Effector memory CD8-positive, alpha-beta T cell (primary cell): ENCODE measurements at regions not wholly inside any gene's neighbourhood (a gene's known extent, or its start where the extent isn't known, plus 50 kb on each side); places are given as distances from the start of the nearest gene placed in this dataset.

Source experiments
- ATAC-seq: fragments of 150-1000 bp; cut with Tn5 transposase; replicated peaks from 2 replicates; pipeline ENCODE4 v1.10.0; 2021; ENCODE audit warnings: mild to moderate bottlenecking, moderate library complexity
- DNase-seq, 3 experiments: peaks; one replicate each; pipeline ENCODE4 v3.0.0; 2021
- H3K27ac Mint-ChIP-seq, 2 donors: one replicate each; pipeline ENCODE4 v1.8.0; 2022; ENCODE audit warnings: mild to moderate bottlenecking in 2 of 2, mixed read lengths in 2 of 2, moderate library complexity in 2 of 2
- H3K27me3 Mint-ChIP-seq, 2 donors: one replicate each; pipeline ENCODE4 v1.8.0; 2022; ENCODE audit warnings: mixed read lengths in 2 of 2
- H3K36me3 Mint-ChIP-seq: one replicate; pipeline ENCODE4 v1.8.0; 2022; ENCODE audit warnings: mild to moderate bottlenecking, moderate library complexity, mixed read lengths; ENCODE audit not compliant: insufficient read depth
- H3K4me1 Mint-ChIP-seq, 2 donors: one replicate each; pipeline ENCODE4 v1.8.0; 2022; ENCODE audit warnings: low read depth in 2 of 2, mixed read lengths in 2 of 2
- H3K4me3 Mint-ChIP-seq, 2 donors: one replicate each; pipeline ENCODE4 v1.8.0; 2022; ENCODE audit warnings: mild to moderate bottlenecking in 2 of 2, mixed read lengths in 2 of 2, moderate library complexity in 2 of 2
- H3K9me3 Mint-ChIP-seq, 2 donors: one replicate each; pipeline ENCODE4 v1.8.0; 2022; ENCODE audit warnings: mixed read lengths in 2 of 2

DNA sequence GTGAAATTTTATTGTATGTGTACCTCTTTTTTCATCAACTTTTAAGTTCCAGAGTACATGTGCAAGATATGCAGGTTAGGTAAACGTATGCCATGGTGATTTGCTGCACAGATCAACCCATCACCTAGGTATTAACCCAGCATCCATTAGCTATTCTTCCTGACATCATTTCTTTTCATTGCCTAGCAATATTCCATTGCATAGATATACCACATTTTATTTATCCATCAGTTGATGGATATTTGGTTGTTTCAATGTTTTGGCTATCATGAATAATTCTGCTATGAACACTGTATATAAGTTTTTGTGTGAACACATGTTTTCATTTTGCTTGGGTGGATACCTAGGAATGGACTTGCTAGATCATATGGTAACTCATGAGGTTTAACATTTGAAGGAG lies 439.9 kb upstream of the SOX5 start:
- ATAC-seq = no peak
- DNase-seq = no peak
- Mint-ChIP-seq H3K9me3 (peaks cover 5 to 9% of the 10 kb centered on the region in 2 donors), H3K27ac (no peak overlapping the region), H3K27me3 (no peaks in the 10 kb centered on the region), H3K36me3 (no peaks in the 10 kb centered on the region), H3K4me3 (no peak overlapping the region), H3K4me1 (no peaks in the 10 kb centered on the region)

DNA sequence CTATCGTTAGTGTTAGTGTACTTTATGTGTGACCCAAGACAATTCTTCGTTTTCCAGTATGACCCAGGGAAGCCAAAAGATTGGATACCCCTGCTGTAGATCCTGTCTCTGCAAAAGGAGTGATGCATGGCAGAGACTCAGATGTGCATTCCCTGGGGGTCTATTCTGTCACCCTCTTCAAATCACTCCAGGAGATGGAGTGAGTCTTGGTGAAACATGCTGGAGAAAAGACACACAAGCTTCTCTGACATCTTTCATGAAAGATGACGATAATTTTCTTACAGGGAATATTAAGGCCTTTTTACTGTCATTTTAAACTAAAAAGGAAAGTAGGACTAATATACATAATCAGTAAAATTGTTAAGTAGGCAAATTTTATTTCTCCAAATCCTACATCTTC lies 437.9 kb upstream of the SOX5 start:
- no peaks in the 10 kb centered on the region for H3K27me3 Mint-ChIP-seq
- no peaks in the 10 kb centered on the region for H3K4me1 Mint-ChIP-seq
- H3K36me3 Mint-ChIP-seq = no peaks in the 10 kb centered on the region
- no peak overlapping the region for H3K4me3 Mint-ChIP-seq
- ATAC-seq = no peak
- H3K9me3 Mint-ChIP-seq = peaks cover 9 to 10% of the 10 kb centered on the region in 2 donors
- no peak for DNase-seq
- no peak overlapping the region for H3K27ac Mint-ChIP-seq

DNA sequence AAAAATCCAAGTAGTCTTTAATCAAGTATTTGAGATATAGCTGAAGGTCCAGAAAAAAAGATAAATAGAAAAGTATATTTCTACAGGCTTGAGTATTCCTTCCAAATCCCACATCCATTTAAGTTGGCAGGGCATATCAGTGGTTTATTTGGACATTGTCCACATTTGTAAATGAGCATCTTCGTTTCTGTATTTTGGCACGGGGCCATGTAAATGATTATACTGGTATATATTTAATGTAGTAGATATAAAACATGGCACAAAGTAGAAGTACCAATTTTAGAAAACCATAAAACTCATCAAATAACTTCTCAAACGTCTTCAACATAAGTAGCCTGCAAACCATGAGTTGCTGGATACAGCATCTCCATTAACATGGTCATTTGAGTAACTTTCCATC lies 437.4 kb upstream of the SOX5 start:
- DNase-seq (no peak), ATAC-seq (no peak)
- Mint-ChIP-seq H3K9me3 (peaks cover 8 to 9% of the 10 kb centered on the region in 2 donors), H3K4me1 (no peaks in the 10 kb centered on the region), H3K27me3 (no peaks in the 10 kb centered on the region), H3K4me3 (no peak overlapping the region), H3K36me3 (no peaks in the 10 kb centered on the region), H3K27ac (no peak overlapping the region)

DNA sequence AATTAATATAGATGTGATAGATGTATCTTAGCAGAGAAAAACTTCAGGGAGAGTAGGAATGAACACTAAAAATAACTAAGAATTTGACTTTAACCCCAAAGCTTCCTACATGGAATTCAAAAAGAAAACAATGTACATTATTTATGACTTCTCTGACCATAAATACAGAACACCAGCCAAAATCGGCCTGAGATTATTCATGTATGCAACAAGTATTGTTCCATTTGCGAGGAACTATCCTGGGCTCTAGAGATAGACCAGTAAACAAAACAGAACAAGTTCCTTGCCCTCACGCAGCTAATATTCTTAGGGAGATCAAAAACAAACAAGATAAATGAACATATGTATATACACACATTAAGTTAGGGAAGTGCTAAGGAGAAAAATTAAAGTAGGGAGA lies 432.3 kb upstream of the SOX5 start:
- DNase-seq (no peak), ATAC-seq (no peak)
- no peaks in the 10 kb centered on the region for H3K4me1 Mint-ChIP-seq
- no peaks in the 10 kb centered on the region for H3K36me3 Mint-ChIP-seq
- peaks cover 8 to 10% of the 10 kb centered on the region in 2 donors for H3K9me3 Mint-ChIP-seq
- peaks cover 0 to 4% of the 10 kb centered on the region in 2 donors for H3K27me3 Mint-ChIP-seq
- H3K4me3 Mint-ChIP-seq = no peak overlapping the region
- no peak overlapping the region for H3K27ac Mint-ChIP-seq

DNA sequence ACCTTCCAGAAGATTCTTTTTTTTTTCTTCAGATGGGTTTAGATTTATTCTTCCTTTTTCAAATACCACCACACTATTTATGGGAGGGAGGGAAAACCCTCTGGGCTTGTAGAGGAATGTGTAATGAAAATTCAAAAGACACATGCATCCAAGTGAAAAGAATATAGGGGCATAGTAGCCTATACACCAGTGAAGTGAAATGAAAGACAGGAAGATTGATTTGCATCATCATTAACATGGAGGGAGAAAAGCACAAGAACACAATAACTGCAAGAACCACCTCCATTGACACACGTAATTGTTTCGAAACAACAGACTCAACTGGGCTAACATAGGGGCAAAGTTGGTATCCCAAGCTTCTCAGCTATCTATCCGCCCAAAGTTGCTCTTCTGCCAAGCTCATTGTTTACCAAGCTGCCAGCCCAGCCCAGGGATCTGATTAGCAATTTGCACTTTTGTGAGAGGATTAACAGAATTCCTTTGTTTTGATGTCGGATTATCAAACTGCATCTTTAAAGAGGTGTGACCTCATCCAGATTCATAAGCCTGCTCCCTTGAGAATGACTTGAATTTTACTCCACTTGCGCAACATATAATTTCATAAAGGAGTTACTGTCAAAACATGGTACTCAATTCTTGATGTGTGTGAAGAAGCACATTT lies 430.5 kb upstream of the SOX5 start:
- no peaks in the 10 kb centered on the region for H3K4me1 Mint-ChIP-seq
- peaks cover 8 to 10% of the 10 kb centered on the region in 2 donors for H3K9me3 Mint-ChIP-seq
- no peak for ATAC-seq
- no peak overlapping the region for H3K27ac Mint-ChIP-seq
- no peak overlapping the region for H3K4me3 Mint-ChIP-seq
- peaks cover 0 to 4% of the 10 kb centered on the region in 2 donors for H3K27me3 Mint-ChIP-seq
- H3K36me3 Mint-ChIP-seq = no peaks in the 10 kb centered on the region
- DNase-seq = no peak

DNA sequence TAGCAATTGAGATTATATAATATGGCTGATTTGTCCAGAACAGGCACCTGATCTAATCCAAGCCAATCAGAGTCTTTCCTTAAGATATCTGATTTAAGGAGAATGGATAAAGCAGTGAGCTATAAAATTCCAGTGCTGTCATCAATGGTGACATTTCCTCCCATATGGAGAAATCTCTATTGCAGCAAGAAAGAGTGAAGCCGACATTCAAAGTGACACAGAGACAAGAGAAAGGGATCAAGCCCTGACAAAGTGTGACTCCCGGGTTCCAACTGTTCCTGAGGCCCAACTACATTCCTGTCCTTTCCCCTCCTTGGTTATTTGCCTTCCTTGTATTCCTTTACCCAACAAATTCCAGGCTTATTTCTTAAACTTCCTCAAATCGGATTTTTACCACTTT lies 430.0 kb upstream of the SOX5 start:
- H3K27me3 Mint-ChIP-seq = peaks cover 0 to 4% of the 10 kb centered on the region in 2 donors
- peaks cover 8 to 10% of the 10 kb centered on the region in 2 donors for H3K9me3 Mint-ChIP-seq
- no peaks in the 10 kb centered on the region for H3K4me1 Mint-ChIP-seq
- H3K27ac Mint-ChIP-seq = no peak overlapping the region
- no peak overlapping the region for H3K4me3 Mint-ChIP-seq
- no peaks in the 10 kb centered on the region for H3K36me3 Mint-ChIP-seq
- DNase-seq = no peak
- ATAC-seq = no peak

GRCh38 chr12:24378548-24379407 lies 429.3 kb upstream of the SOX5 start:
- Mint-ChIP-seq H3K9me3 (peaks cover 5 to 10% of the 10 kb centered on the region in 2 donors), H3K4me1 (no peaks in the 10 kb centered on the region), H3K4me3 (no peak overlapping the region), H3K27ac (no peak overlapping the region), H3K27me3 (peaks cover 0 to 4% of the 10 kb centered on the region in 2 donors), H3K36me3 (no peaks in the 10 kb centered on the region)
- ATAC-seq (no peak), DNase-seq (no peak)

DNA sequence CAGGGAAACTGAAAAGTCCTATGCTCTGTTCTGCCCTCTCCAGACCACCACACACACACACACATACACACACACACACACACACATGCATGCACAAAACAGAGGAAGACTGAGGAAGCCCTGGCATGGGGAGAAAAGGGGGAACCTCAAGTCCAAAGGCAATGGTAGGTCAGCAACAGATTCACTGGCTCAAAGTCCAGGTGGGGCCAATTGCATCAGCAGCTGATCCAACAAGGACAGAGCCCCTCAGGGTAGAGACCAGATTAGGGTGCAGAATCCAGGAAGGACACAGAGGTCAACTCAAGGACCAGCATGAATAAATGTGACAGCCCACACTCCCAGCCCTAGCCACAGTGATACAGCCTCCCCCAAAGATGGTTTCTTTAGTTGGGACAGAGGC lies 425.0 kb upstream of the SOX5 start:
- Mint-ChIP-seq H3K4me1 (no peaks in the 10 kb centered on the region), H3K9me3 (no peaks in the 10 kb centered on the region), H3K27me3 (peaks cover 0 to 4% of the 10 kb centered on the region in 2 donors), H3K27ac (no peak overlapping the region), H3K4me3 (no peak overlapping the region), H3K36me3 (no peaks in the 10 kb centered on the region)
- DNase-seq = no peak
- ATAC-seq = no peak

DNA sequence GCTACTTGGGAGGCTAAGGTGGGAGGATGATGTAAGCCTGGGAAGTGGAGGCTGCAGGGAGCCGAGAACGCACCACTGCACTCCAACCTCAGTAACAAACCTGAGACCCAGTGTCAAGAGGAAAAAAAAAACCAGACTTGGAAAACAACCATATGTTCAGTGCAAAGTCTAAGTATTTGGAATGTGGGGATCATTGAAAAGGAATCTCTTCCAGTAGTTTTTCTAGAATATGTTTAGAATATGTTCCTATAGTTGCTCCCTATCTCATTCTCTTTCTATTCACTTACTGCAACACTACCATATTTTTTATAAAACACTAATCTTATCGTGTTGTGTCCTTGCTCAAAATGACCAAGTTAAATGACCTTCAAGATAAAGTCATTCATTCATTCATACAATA lies 423.5 kb upstream of the SOX5 start:
- H3K9me3 Mint-ChIP-seq = no peaks in the 10 kb centered on the region
- H3K4me1 Mint-ChIP-seq = no peaks in the 10 kb centered on the region
- H3K4me3 Mint-ChIP-seq = no peak overlapping the region
- DNase-seq = no peak
- H3K27me3 Mint-ChIP-seq = no peaks in the 10 kb centered on the region
- H3K36me3 Mint-ChIP-seq = no peaks in the 10 kb centered on the region
- H3K27ac Mint-ChIP-seq = no peak overlapping the region
- no peak for ATAC-seq

DNA sequence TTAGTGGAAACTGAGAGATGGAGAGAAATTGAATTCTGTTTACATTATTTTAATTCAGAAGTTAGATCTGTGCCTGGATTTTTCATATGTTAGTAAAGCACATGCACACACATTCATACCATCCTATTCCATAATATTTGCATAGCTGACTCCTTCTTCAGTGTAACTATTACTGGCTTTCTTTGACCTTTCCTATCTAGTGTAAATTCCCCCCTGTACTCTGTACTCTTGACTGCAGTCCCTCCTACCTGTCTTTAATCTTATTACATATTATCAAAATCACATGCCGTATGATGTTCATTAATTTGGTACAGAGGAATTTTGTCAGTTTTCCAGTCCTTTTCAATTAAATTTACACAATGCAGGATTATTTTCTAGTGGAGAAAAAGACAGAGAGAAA lies 417.0 kb upstream of the SOX5 start:
- Mint-ChIP-seq H3K4me3 (no peak overlapping the region), H3K9me3 (no peaks in the 10 kb centered on the region), H3K36me3 (no peaks in the 10 kb centered on the region), H3K27ac (no peak overlapping the region), H3K4me1 (no peaks in the 10 kb centered on the region), H3K27me3 (no peaks in the 10 kb centered on the region)
- DNase-seq = no peak
- ATAC-seq = no peak

DNA sequence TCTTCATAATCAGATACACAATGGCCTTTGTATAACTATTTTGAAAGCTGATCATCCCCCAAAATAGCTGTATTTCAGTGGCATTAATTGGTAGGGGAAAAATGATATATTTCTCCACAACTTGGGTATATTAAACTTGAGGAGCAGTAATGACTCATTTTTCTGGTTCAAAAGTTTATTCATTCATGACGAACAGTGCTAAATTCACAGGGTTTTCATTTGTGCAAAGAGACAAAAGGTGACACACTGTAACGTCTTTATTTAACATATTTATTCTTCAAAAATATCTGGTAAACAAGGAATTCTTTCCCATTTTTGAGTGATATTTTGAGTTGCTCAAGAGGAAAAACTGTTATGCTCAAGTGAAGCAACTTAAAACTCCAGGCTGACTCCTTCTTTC lies 415.5 kb upstream of the SOX5 start:
- H3K27ac Mint-ChIP-seq = no peak overlapping the region
- H3K4me1 Mint-ChIP-seq = no peaks in the 10 kb centered on the region
- no peak overlapping the region for H3K4me3 Mint-ChIP-seq
- H3K27me3 Mint-ChIP-seq = no peaks in the 10 kb centered on the region
- no peak for ATAC-seq
- H3K36me3 Mint-ChIP-seq = no peaks in the 10 kb centered on the region
- H3K9me3 Mint-ChIP-seq = no peaks in the 10 kb centered on the region
- no peak for DNase-seq

DNA sequence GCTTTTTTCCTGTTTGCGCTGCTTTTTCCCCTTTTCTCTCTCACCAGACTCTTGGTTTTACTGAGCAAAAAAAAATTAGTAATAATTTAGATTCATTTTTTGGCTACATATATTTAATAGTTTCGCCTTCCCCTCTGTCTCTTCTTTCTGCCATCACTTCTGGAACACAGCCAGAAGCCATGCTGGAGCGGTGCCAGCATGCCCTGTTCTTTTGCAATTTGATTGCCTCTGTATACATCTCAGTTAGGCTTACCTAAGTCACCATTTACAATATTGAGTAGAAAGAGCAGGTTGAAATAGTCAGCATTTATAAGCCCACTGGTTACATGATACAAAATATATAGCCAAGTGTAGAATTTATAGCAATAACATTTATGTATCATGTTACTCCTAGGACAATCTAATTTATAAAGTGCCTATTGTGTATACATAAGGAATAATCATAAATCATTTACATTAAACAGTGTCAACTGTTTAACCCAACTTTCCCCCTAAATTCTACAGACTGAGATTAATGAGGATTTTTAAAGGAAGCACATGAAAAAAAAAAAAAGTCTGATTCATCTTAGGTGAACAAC lies 413.8 kb upstream of the SOX5 start:
- Mint-ChIP-seq H3K9me3 (no peaks in the 10 kb centered on the region), H3K27me3 (no peaks in the 10 kb centered on the region), H3K36me3 (no peaks in the 10 kb centered on the region), H3K4me1 (no peaks in the 10 kb centered on the region), H3K4me3 (no peak overlapping the region), H3K27ac (no peak overlapping the region)
- ATAC-seq (no peak), DNase-seq (no peak)

GRCh38 chr12:24361877-24362580 lies 412.6 kb upstream of the SOX5 start:
- no peaks in the 10 kb centered on the region for H3K9me3 Mint-ChIP-seq
- no peak overlapping the region for H3K4me3 Mint-ChIP-seq
- no peak overlapping the region for H3K27ac Mint-ChIP-seq
- H3K36me3 Mint-ChIP-seq = no peaks in the 10 kb centered on the region
- no peak for DNase-seq
- H3K27me3 Mint-ChIP-seq = no peaks in the 10 kb centered on the region
- no peak for ATAC-seq
- no peaks in the 10 kb centered on the region for H3K4me1 Mint-ChIP-seq
